KBM-7 (cell line): ENCODE measurements at regions not wholly inside any gene's neighbourhood (a gene's known extent, or its start where the extent isn't known, plus 50 kb on each side); places are given as distances from the start of the nearest gene placed in this dataset.

Source experiments
- DNase-seq: peaks from one replicate; pipeline ENCODE4 v3.0.0-alpha.2; 2015
- in situ Hi-C: fragments of 300-500 bp; cut with MboI; formaldehyde crosslinking; loops from 2 replicates; pipeline ENCODE4 v1.14.3; 2020; ENCODE audit warnings: low sequenced_read_pairs, low pct_unique_long_range_greater_than_20kb, mixed read lengths

GRCh38 chr6:40719671-40720374, 132.7 kb upstream of the LRFN2 start:
- in situ Hi-C loops, result no loop called here
- DNase-seq, result peak; percentile 41

- no peak for DNase-seq
- in situ Hi-C loops, result no loop called here
Measured at GRCh38 chr6:40718401-40718800, 131.2 kb upstream of the LRFN2 start.

GRCh38 chr6:40717411-40718057, 130.4 kb upstream of the LRFN2 start:
- in situ Hi-C loops, result no loop called here
- DNase-seq, result no peak

GRCh38 chr6:40715570-40716403, 128.6 kb upstream of the LRFN2 start:
- in situ Hi-C loops, result no loop called here
- DNase-seq, result peak; percentile 11

GRCh38 chr6:40714576-40715564, 127.7 kb upstream of the LRFN2 start:
- in situ Hi-C loops, result no loop called here
- no peak for DNase-seq

GRCh38 chr6:40714143-40714542, 127.0 kb upstream of the LRFN2 start:
- in situ Hi-C loops, result no loop called here
- no peak for DNase-seq

- in situ Hi-C loops, result no loop called here
- DNase-seq, result no peak
Measured at GRCh38 chr6:40713002-40713719, 126.0 kb upstream of the LRFN2 start.

GRCh38 chr6:40710626-40711330, 123.6 kb upstream of the LRFN2 start:
- no peak for DNase-seq
- in situ Hi-C loops, result no loop called here

- in situ Hi-C loops, result no loop called here
- no peak for DNase-seq
Measured at GRCh38 chr6:40708049-40708448, 120.9 kb upstream of the LRFN2 start.

GRCh38 chr6:40706178-40706577, 119.0 kb upstream of the LRFN2 start:
- in situ Hi-C loops, result no loop called here
- DNase-seq, result no peak

GRCh38 chr6:40705354-40705753, 118.2 kb upstream of the LRFN2 start:
- DNase-seq, result no peak
- in situ Hi-C loops, result no loop called here

- in situ Hi-C loops, result no loop called here
- no peak for DNase-seq
Measured at GRCh38 chr6:40701352-40702007, 114.3 kb upstream of the LRFN2 start.

- in situ Hi-C loops, result no loop called here
Measured at GRCh38 chr6:40700006-40700580, 112.9 kb upstream of the LRFN2 start.

GRCh38 chr6:40695750-40696415, 108.7 kb upstream of the LRFN2 start:
- in situ Hi-C loops, result no loop called here

More at GRCh38 chr6:40700006-40700580, 112.9 kb upstream of the LRFN2 start:
- no peak for DNase-seq

GRCh38 chr6:40695114-40695513, 108.0 kb upstream of the LRFN2 start:
- DNase-seq, result no peak
- in situ Hi-C loops, result no loop called here

More at GRCh38 chr6:40695750-40696415, 108.7 kb upstream of the LRFN2 start:
- DNase-seq, result no peak

- in situ Hi-C loops, result no loop called here
- no peak for DNase-seq
Measured at GRCh38 chr6:40693768-40694167, 106.6 kb upstream of the LRFN2 start.
